C4-2B (cell line): ENCODE measurements at regions not wholly inside any gene's neighbourhood (a gene's known extent, or its start where the extent isn't known, plus 50 kb on each side); places are given as distances from the start of the nearest gene placed in this dataset.

Source experiments
- ZFX ChIP-seq: fragments of 450-650 bp; IDR thresholded peaks from 2 replicates; pipeline ENCODE4 v1.6.1; 2017
- TF ChIP-seq, protein P1 (sequence below): fragments of 450-650 bp; conservative IDR thresholded peaks from 2 replicates; pipeline ENCODE4 v1.5.1; 2017; ENCODE audit warnings: mild to moderate bottlenecking

DNA sequence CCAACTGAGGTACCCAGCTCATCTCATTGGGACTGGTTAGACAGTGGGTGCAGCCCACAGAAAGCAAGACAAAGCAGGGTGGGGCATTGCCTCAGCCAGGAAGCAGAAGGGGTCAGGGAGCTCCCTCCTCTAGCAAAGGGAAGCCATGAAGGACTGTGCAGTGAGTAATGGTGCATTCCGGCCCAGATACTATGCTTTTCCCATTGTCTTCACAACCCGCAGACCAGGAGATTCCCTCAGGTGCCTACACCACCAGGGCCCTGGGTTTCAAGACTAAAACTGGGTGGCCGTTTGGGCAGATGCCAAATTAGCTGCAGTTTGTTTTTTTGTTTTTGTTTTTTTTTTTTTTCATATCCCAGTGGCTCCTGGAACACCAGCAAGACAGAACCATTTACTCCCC is 235.3 kb downstream of the TACR3 start:
- TF ChIP-seq, protein P1, sequence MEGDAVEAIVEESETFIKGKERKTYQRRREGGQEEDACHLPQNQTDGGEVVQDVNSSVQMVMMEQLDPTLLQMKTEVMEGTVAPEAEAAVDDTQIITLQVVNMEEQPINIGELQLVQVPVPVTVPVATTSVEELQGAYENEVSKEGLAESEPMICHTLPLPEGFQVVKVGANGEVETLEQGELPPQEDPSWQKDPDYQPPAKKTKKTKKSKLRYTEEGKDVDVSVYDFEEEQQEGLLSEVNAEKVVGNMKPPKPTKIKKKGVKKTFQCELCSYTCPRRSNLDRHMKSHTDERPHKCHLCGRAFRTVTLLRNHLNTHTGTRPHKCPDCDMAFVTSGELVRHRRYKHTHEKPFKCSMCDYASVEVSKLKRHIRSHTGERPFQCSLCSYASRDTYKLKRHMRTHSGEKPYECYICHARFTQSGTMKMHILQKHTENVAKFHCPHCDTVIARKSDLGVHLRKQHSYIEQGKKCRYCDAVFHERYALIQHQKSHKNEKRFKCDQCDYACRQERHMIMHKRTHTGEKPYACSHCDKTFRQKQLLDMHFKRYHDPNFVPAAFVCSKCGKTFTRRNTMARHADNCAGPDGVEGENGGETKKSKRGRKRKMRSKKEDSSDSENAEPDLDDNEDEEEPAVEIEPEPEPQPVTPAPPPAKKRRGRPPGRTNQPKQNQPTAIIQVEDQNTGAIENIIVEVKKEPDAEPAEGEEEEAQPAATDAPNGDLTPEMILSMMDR, result no peak
- no peak for TF ChIP-seq ZFX
